KMS-11 (cell line): ENCODE measurements at regions not wholly inside any gene's neighbourhood (a gene's known extent, or its start where the extent isn't known, plus 50 kb on each side); places are given as distances from the start of the nearest gene placed in this dataset.

Source experiments
- H2AFZ ChIP-seq: fragments of 200-600 bp; sonication (generic); 2 replicates; pipeline ENCODE4 v1.6.1; 2016; ENCODE audit warnings: antibody characterized with exemption, mixed run types, low read depth
- H3K27ac ChIP-seq: fragments of 200-600 bp; sonication (generic); 2 replicates; pipeline ENCODE4 v1.6.1; 2016; ENCODE audit warnings: mild to moderate bottlenecking, mixed run types
- H3K27me3 ChIP-seq: fragments of 200-600 bp; sonication (generic); 2 replicates; pipeline ENCODE4 v1.6.1; 2017; ENCODE audit warnings: mild to moderate bottlenecking, low read depth, mixed run types, moderate library complexity; ENCODE audit not compliant: insufficient read depth
- H3K36me3 ChIP-seq: fragments of 200-600 bp; sonication (generic); 2 replicates; pipeline ENCODE4 v1.6.1; 2017; ENCODE audit warnings: mild to moderate bottlenecking, mixed run types; ENCODE audit not compliant: insufficient read depth
- H3K4me1 ChIP-seq: fragments of 200-600 bp; sonication (generic); 2 replicates; pipeline ENCODE4 v1.6.1; 2016; ENCODE audit warnings: mild to moderate bottlenecking, low read depth, mixed run types; ENCODE audit not compliant: poor library complexity, severe bottlenecking
- H3K4me2 ChIP-seq: fragments of 200-600 bp; sonication (generic); 2 replicates; pipeline ENCODE4 v1.7.0; 2016; ENCODE audit warnings: mild to moderate bottlenecking, mixed run types
- H3K4me3 ChIP-seq: fragments of 200-600 bp; sonication (generic); IDR thresholded peaks from 2 replicates; pipeline ENCODE4 v1.6.1; 2017; ENCODE audit warnings: low read depth, low read length, mixed read lengths; ENCODE audit not compliant: insufficient read depth
- H3K79me2 ChIP-seq: fragments of 200-600 bp; sonication (generic); 2 replicates; pipeline ENCODE4 v1.6.1; 2016; ENCODE audit warnings: low read depth, mixed run types; ENCODE audit not compliant: insufficient read depth
- H3K9ac ChIP-seq: fragments of 200-600 bp; sonication (generic); 2 replicates; pipeline ENCODE4 v1.6.1; 2016; ENCODE audit warnings: mild to moderate bottlenecking, mixed run types
- H4K20me1 ChIP-seq: fragments of 200-600 bp; sonication (generic); 2 replicates; pipeline ENCODE4 v1.6.1; 2016; ENCODE audit warnings: mild to moderate bottlenecking, mixed run types; ENCODE audit not compliant: insufficient read depth
- TF ChIP-seq, protein P1 (sequence below): fragments of 200-600 bp; sonication (generic); conservative IDR thresholded peaks from 2 replicates; pipeline ENCODE4 v1.6.1; 2017; ENCODE audit warnings: low read depth, mild to moderate bottlenecking, antibody characterized with exemption, low read length, moderate library complexity, mixed read lengths

DNA sequence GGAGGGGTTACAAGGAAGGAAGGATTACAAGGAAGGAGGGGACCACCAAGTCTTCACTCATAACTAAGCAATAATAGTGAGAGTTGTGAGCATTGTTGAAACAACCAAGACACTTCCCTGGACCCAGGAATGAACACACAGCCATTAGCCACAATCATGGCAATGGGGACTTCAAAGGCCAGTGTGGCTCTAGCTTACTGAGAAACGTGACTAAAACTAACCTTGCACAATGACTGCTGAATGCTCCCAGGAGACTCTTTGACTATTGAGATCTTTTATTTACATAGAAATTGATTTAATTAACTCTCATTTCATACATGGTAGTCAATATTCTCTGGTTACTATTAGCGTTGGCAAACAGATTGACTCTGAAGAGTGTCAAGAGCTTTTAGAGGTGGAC is 263.0 kb upstream of the SOX5 start:
- Histone ChIP-seq H3K4me3 (no peak overlapping the region), H3K9ac (no peak overlapping the region), H3K4me1 (no peaks in the 10 kb centered on the region), H3K36me3 (no peaks in the 10 kb centered on the region), H3K27me3 (no peaks in the 10 kb centered on the region), H4K20me1 (no peaks in the 10 kb centered on the region), H3K4me2 (no peak overlapping the region), H3K79me2 (no peaks in the 10 kb centered on the region), H3K27ac (no peak overlapping the region), H2AFZ (no peak overlapping the region)
- TF ChIP-seq, protein P1, sequence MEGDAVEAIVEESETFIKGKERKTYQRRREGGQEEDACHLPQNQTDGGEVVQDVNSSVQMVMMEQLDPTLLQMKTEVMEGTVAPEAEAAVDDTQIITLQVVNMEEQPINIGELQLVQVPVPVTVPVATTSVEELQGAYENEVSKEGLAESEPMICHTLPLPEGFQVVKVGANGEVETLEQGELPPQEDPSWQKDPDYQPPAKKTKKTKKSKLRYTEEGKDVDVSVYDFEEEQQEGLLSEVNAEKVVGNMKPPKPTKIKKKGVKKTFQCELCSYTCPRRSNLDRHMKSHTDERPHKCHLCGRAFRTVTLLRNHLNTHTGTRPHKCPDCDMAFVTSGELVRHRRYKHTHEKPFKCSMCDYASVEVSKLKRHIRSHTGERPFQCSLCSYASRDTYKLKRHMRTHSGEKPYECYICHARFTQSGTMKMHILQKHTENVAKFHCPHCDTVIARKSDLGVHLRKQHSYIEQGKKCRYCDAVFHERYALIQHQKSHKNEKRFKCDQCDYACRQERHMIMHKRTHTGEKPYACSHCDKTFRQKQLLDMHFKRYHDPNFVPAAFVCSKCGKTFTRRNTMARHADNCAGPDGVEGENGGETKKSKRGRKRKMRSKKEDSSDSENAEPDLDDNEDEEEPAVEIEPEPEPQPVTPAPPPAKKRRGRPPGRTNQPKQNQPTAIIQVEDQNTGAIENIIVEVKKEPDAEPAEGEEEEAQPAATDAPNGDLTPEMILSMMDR = no peak

DNA sequence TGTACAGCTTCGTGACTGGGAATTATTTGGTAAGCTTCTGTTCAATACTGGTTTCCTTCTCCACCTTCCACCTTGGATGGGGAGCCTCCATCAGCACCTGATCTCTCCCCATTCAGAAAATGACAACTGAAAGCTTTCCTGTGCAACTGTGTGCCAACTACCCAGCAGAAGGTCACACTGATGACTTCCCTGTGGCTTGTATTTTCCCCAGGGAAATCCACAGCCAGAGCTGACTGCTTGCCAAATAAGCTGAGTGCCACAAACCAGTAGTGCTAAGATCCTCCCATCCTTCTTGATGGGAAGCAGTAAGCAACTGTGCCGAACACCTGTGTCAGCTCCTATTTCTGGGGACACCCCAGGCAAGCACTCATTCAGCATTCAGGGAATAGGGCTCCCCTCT is 257.2 kb upstream of the SOX5 start:
- no peak overlapping the region for H3K4me2 ChIP-seq

DNA sequence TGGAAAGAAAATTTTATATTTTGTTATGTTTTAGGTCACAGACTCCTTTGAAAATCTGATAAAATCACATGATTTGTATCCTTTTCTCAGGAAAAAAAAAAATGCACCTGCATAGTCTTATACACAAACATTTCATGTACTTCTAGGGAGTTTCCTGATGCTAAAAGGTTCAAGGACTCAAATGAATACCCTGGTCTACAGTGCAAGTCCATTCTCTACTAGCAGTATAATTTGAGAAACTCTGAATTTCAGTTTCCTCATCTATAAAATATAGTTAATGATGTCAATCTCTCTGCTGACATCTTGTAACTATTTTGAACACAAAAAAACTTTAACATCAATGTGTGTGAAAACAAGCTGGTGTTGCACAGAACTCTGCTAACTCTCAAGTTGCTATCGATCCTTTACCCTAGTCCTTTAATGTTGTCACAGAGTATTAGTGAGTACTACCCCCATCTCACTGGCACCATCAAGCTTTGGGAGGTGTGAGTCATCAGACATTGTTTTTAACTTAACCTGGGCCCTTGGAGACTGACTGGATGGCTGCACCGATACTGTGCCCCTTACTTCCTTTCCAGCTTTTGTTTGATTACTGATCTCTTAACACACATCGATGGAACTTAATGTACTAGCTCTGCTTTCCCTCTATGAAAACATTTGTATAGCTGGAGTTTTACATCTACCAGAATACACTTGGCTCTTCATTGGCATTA is 251.9 kb upstream of the SOX5 start:
- TF ChIP-seq, protein P1 = no peak
- H4K20me1 ChIP-seq = no peaks in the 10 kb centered on the region
- H3K4me1 ChIP-seq = no peaks in the 10 kb centered on the region
- H3K27ac ChIP-seq = no peak overlapping the region
- H3K79me2 ChIP-seq = no peaks in the 10 kb centered on the region
- no peak overlapping the region for H3K4me2 ChIP-seq
- H3K36me3 ChIP-seq = no peaks in the 10 kb centered on the region
- no peaks in the 10 kb centered on the region for H3K27me3 ChIP-seq
- H3K9ac ChIP-seq = no peak overlapping the region
- H2AFZ ChIP-seq = no peak overlapping the region
- no peak overlapping the region for H3K4me3 ChIP-seq

More for the DNA sequence above, 257.2 kb upstream of the SOX5 start:
- no peaks in the 10 kb centered on the region for H3K27me3 ChIP-seq
- H3K4me3 ChIP-seq = no peak overlapping the region
- H3K9ac ChIP-seq = no peak overlapping the region
- no peak overlapping the region for H3K27ac ChIP-seq
- no peaks in the 10 kb centered on the region for H3K79me2 ChIP-seq
- no peak overlapping the region for H2AFZ ChIP-seq
- TF ChIP-seq, protein P1 = no peak
- no peaks in the 10 kb centered on the region for H3K4me1 ChIP-seq
- H4K20me1 ChIP-seq = no peaks in the 10 kb centered on the region
- H3K36me3 ChIP-seq = no peaks in the 10 kb centered on the region

DNA sequence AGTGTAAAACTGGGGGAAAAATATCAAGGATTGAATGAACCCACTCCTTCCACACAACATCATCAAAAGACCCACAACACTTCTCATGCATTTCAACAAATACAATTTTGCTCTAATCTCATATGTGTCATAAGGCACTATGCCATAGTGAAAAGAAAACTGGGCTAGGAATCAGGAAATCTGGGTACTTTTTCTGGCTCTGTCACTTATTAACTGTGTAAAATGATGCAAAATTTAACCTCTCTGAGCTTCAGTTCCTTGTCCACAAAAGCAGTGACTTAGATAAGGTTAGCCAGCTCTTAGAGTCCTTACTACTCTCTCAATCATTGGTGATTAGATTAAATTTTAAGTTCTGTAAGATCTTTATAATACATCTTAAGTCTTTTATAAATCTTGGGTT is 250.5 kb upstream of the SOX5 start:
- Histone ChIP-seq H3K4me3 (no peak overlapping the region), H4K20me1 (no peaks in the 10 kb centered on the region), H3K36me3 (no peaks in the 10 kb centered on the region), H2AFZ (no peak overlapping the region), H3K4me1 (no peaks in the 10 kb centered on the region), H3K79me2 (no peaks in the 10 kb centered on the region), H3K27ac (no peak overlapping the region), H3K27me3 (no peaks in the 10 kb centered on the region), H3K4me2 (no peak overlapping the region), H3K9ac (no peak overlapping the region)
- TF ChIP-seq, protein P1 = no peak
